ENCODE measurements at regions not wholly inside any gene's neighbourhood (a gene's known extent, or its start where the extent isn't known, plus 50 kb on each side); places are given as distances from the start of the nearest gene placed in this dataset.

GRCh38 chr5:143892908-143893307 lies 80.9 kb downstream of the HMHB1 start:
- TF ChIP-seq, protein P1, sequence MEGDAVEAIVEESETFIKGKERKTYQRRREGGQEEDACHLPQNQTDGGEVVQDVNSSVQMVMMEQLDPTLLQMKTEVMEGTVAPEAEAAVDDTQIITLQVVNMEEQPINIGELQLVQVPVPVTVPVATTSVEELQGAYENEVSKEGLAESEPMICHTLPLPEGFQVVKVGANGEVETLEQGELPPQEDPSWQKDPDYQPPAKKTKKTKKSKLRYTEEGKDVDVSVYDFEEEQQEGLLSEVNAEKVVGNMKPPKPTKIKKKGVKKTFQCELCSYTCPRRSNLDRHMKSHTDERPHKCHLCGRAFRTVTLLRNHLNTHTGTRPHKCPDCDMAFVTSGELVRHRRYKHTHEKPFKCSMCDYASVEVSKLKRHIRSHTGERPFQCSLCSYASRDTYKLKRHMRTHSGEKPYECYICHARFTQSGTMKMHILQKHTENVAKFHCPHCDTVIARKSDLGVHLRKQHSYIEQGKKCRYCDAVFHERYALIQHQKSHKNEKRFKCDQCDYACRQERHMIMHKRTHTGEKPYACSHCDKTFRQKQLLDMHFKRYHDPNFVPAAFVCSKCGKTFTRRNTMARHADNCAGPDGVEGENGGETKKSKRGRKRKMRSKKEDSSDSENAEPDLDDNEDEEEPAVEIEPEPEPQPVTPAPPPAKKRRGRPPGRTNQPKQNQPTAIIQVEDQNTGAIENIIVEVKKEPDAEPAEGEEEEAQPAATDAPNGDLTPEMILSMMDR (IDR thresholded peaks at IDR 0.05) = no peak
- TF ChIP-seq POLR2AphosphoS5 (IDR thresholded peaks at IDR 0.05) = peak in 2 of 4 donors; percentile 52 to 63
- no peak for TF ChIP-seq POLR2A (IDR thresholded peaks at IDR 0.05)
- TF ChIP-seq EP300 (IDR thresholded peaks at IDR 0.05) = peak in 1 of 4 donors; percentile 45
